ENCODE measurements at regions not wholly inside any gene's neighbourhood (a gene's known extent, or its start where the extent isn't known, plus 50 kb on each side); places are given as distances from the start of the nearest gene placed in this dataset.

DNA sequence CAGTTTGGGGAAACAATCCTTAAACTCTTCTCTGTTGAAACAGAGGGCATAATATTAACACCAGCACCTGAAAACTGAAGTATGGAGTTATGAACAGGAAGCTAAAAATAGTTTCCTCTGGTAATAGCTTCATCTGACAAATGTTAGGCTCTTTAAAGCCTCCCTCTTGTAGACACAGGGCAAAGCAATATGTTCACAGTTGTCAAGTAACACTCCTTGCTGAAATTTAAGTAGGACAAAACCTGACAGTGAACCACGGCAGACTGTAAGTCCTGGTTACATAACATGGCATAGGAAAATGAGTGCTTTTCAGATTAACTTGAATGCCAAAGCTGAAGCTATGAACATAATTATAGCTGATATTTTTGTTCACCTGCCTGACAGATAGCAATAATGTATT is 172.9 kb downstream of the CMPK2 start:
- TF ChIP-seq, protein P1, sequence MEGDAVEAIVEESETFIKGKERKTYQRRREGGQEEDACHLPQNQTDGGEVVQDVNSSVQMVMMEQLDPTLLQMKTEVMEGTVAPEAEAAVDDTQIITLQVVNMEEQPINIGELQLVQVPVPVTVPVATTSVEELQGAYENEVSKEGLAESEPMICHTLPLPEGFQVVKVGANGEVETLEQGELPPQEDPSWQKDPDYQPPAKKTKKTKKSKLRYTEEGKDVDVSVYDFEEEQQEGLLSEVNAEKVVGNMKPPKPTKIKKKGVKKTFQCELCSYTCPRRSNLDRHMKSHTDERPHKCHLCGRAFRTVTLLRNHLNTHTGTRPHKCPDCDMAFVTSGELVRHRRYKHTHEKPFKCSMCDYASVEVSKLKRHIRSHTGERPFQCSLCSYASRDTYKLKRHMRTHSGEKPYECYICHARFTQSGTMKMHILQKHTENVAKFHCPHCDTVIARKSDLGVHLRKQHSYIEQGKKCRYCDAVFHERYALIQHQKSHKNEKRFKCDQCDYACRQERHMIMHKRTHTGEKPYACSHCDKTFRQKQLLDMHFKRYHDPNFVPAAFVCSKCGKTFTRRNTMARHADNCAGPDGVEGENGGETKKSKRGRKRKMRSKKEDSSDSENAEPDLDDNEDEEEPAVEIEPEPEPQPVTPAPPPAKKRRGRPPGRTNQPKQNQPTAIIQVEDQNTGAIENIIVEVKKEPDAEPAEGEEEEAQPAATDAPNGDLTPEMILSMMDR (IDR thresholded peaks at IDR 0.05; ENCODE audit: low read depth, low read length) = no peak
- TF ChIP-seq POLR2A (IDR thresholded peaks at IDR 0.05; ENCODE audit: extremely low read depth, insufficient read length) = no peak
